ENCODE measurements at regions not wholly inside any gene's neighbourhood (a gene's known extent, or its start where the extent isn't known, plus 50 kb on each side); places are given as distances from the start of the nearest gene placed in this dataset.

DNA sequence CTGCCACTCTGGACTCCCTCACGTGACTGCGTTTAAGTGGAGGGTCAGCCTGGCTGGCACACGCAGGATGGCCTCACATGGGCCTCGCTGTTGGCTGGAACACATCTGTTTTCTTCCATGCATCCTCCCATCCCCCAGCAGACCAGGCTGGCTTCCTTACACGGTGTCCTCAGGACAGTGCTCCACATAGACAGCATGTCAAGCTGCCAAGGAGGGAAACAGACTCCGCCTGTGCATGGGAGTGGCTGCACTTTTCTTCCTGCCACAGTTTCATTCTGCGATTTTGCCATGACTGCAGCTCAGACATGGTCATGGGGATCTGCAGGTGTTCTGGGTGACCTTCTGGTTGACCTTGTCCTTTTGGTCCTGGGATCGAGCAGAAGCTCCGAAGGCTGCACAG, 344.2 kb downstream of the SHANK2 start:
- TF ChIP-seq EZH2 (IDR thresholded peaks at IDR 0.05; ENCODE audit: insufficient read depth, poor library complexity, severe bottlenecking), result no peak
- TF ChIP-seq EZH2phosphoT487 (IDR thresholded peaks at IDR 0.05; ENCODE audit: insufficient read depth, low read depth), result no peak

All from GM23248 (cell line).